HG02852 (cell line): ENCODE measurements at regions not wholly inside any gene's neighbourhood (a gene's known extent, or its start where the extent isn't known, plus 50 kb on each side); places are given as distances from the start of the nearest gene placed in this dataset.
A peak's percentile ranks its signal among the peaks of the same experiment; 100 is the strongest.
"Not testable (repeated sequence)": the region's sequence is repeated elsewhere in the genome, so short reads cannot be mapped to it uniquely, and the experiment has no call there.

Experiments
- ATAC-seq: cut with Tn5 transposase; IDR thresholded peaks from one replicate; pipeline ENCODE4 v1.9.1; 2021; ENCODE audit warnings: mild to moderate bottlenecking, moderate library complexity; ENCODE audit not compliant: unreplicated experiment

DNA sequence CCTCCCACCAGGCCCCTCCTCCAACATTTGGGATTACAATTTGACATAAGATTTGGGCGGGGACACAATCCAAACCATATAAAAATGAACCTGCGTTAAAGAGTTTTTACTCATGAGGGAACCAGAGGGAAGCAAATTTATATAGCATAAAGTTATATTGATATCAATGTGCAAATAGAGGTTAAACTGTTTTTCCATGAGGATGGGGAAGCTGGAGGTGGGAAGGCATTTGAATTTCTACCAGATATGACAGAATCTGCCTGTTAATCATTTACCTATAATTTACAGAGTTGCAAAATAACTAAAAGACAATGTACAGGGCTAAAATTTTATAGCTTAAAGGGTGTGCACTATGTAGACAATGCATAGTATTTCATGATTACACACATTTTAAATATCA lies 322.0 kb upstream of the FKBP1C start:
- ATAC-seq: no peak

DNA sequence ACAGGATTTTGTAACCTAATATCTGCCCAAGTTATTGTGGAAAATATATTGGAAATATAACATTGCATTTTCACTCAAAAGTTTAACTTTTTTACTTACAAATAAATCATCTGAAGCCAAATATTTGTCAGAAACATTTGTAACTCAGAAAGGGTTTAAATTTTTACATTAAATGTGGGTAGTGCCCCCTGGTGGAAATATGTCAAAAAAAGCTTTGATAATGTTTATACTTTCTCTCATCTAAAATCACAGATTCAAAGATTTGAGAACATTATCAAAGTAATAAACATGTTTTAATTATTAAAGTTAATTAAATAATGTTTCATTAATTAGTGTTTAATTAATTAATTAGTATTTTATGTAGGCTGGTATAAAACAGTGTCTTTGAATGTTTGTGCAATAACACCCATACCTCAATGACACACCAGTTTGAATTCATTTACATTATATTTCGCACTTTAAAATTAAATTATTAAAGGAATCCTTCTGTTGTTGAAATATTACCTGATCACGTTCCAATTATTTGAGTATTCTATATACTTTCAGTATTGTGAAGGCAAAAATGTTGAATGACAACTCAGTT lies 320.1 kb upstream of the FKBP1C start:
- no peak for ATAC-seq

DNA sequence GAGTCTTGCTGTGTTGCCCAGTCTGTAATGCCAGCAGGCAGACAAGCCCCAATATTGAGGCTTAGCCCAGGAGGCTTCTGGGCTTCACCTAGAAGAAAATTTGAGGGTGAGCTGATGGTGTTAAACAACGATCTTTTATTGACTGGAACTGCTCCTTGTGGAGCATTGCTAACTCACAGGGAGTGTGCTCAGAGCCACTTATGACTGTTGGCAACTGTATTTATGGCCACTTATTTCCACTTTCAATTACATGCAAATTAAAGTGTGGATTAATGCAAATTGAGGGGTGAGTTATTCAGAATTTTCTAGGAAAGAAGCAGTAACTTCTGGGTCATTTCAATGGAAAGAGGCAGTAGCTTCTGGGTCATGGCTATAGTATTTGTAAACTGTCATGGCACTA lies 317.2 kb upstream of the FKBP1C start:
- no peak for ATAC-seq

DNA sequence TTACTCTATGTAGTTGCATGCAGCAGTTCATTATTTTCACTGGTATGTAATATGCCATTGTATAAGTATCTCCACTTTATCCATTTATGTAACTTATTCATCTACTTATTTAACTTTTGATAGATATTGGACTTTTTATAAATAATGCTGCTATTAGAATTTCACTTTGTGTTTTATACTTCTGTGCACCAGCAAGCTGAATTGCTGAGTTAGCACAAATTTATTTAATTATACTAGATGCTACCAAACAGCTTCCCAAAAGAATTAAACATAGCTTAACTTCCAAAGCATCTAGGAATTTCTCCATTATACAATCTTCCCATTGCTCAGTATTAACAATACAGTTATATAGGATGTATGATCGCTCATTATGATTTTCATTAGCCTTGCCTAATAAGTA lies 308.0 kb upstream of the FKBP1C start:
- ATAC-seq: no peak

DNA sequence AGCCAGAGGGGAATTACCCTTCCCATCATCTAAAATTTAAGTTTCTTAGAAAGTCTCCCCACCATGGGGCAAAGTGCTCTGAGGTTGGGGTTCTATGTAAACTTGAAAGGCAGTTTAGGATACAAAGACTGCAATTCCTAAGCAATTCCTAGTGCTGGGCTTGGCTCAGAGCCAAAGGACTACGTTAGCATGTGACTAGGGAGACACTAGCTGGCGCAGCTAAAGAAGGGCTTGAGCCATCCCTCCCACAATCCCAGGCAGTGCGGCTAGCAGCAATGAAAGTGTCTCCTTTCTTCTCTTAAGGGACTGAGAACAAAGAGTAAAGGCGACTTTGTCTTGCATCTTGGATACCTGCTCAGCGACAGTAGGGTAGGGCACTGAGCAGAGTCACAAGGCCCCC lies 306.6 kb upstream of the FKBP1C start:
- no peak for ATAC-seq

DNA sequence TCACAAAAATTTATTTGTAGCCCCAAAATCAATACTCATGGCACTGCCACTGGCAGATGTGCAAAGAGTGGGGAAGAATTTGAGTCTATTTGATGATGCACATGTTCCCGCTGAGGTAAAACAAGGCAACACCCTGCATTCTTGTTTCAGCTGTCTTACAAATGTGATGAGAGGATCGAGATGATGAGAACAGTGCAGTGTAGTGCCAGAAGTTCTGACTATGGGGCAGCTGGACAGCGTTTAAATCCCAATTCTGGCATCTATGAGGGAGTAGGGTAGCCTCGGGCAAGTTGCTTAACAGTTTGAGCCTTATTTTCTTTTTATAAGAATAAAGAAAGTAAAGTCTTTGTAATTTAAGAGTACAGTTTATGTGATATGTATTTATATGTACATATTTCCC lies 296.7 kb upstream of the FKBP1C start:
- no peak for ATAC-seq

DNA sequence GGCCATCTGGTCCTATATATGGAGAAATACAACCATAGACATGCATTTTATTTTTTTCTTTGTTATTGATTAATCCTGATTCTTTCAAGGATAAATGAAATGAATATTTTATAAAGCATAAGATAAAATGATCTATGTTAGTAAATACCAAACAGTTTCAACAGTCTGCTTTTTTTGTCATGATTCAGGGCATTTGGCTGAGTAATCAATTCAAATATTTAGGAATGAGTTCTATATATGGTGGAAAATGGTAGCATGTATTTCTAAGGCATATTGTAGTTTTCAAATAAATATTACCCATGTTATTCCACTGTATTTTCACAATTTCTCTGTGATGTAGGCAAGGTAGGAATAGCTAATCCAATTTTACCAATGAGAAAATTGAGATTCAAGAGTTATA lies 287.5 kb upstream of the FKBP1C start:
- ATAC-seq: no peak

DNA sequence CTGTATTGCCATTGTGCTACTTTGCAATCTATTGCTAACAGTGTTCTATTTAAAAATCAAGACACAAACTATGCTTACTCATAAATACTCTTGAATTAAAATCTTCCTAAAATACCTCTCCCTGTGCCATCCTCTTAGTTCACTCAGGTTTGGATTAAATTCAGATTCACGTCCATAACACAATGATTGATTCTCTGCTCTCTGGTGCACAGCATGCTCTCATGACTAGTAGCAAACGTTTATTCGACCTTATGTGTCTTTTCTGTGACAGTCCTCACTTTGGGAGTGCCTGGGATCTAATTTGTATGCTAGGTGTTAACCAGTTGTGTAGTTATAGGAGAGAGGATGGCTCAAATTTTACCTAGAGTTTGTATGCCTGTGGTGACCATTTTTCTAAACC lies 270.4 kb upstream of the FKBP1C start:
- no peak for ATAC-seq

DNA sequence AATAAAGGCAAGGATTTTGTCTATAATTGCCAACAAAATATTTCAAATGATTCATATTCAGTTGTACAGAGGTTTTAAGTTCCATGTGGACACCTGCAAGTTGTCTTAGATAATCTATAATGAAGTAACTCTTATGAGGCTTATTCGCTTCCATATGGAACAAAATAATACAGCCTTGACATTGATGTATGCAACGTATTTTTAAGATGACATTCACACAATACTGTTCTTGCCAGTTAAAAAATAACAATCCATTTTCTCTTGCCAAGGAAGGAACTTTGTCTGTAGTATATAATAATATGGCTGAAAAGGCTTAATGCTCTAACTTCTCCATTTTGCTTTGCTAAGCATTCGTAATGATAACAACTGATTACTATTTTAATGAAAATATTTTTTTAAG lies 269.3 kb upstream of the FKBP1C start:
- no peak for ATAC-seq

DNA sequence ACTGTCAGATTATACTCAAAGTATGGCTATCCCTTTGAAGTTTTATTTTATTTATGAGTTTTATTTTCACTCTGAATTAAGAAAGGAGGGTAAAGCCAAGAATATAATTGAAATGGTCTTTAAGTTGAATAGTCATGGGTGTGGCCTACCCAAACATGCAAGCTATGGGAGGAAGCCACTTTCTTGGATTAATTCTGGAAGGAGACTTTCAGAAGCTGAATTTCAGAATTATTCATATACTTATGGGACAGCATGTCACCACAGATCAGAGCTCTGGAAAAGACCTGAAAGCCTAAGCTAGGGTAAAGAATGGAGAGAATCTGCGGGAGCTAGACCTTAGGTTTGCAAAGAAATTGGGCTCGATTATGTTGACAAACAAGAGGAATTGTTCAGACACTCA lies 242.4 kb upstream of the FKBP1C start:
- no peak for ATAC-seq

DNA sequence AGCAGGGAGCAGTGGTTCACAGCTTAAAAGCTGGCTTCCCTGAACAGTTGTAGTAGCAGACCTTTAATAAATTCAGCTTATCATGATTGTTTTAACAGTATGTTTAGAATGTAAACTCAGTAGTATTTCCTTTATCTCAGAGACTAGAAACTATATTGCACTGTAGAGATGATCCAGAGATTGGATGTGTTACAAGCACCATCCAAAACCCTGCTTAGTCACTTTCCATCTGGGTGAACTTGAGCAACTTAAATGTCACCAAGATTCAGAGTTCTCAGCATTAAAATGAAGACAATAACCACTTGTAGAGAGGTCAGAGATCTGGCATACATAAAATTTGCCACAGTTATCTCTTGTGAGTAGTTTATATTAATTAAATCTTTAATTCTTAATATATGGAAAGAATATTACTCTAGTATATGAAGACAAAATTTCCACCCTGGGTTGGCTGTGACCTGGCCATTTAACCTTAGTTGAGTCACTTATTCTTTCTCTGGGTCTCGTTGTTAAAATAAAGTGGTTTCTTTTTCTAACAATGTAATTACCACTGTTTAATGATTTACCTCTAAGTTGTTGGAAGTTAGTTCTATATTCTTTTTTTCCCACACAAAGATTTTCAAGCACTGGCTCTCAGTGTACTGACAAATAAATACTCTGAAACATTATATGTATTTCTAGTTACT lies 239.2 kb upstream of the FKBP1C start:
- no peak for ATAC-seq

DNA sequence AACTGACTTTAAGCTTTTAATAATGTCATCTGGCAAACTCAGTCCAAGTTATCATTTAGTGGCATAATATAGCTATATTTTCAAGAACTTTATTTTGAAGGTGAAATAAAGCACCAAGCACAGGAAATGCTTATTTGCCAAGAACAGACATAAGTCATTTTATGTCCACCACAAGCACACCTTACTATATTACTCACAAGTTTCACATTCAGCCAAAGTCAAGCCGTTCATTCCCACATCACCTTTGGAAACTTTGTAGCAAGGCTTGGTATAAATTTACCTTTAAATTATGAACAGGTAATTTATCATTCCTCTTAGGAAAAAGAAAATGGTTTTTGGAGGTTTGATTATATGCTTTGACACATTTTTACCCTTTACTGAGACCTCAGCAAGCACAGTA lies 236.8 kb upstream of the FKBP1C start:
- ATAC-seq: peak; percentile 58

DNA sequence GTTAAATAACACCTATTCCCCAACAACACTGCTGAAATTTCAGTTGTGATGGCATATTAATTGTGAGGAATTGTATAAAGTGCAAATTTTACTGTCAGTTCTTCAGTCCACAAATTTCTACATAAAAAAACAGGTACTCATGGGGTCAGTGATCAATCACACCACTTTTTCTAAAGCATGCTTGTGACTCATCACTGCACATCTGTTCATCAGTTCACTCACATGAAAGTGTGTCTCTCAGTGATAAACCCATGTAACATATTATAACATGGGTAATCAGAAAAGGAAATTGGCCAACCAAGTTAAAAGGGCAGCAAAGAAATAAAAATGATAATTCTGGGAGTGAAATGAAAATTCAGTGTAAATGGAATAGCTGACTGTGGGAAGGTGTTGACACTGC lies 234.7 kb upstream of the FKBP1C start:
- ATAC-seq: no peak

DNA sequence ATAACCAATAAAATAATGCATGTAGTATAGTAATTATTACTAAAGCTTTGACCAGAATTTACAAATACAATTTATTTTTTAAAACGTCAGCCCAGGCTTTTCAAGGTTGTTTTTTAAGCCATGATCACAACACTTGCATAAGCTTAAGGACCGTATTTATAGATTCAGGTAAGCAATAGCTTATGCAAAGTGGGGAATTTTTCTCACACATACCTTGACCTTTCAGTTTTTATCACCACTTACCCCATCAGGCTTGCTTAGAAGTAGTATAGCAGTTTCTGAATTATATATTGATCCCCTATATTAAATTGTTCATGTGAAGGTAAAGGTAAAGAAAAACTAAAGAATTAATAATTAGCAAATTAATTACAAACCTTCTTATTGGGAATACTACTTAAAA lies 232.3 kb upstream of the FKBP1C start:
- no peak for ATAC-seq

DNA sequence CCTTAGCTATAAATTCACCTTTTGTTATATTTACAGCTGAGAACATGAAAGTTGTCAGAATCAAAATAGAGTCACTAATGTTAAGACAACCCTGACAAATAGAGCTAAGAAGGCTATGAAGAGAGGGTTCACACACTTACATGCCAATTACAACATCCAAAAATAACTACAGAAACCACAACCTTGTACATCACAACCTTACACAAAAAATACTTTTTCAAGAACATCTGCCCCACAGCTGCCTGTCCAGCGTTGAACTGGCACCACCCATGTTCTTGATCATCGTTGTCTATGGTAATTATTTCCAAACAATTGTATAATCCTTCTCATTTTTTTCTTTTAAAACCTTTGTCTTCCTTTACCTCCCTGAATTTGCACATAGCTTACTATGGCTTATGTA lies 231.2 kb upstream of the FKBP1C start:
- ATAC-seq: no peak

DNA sequence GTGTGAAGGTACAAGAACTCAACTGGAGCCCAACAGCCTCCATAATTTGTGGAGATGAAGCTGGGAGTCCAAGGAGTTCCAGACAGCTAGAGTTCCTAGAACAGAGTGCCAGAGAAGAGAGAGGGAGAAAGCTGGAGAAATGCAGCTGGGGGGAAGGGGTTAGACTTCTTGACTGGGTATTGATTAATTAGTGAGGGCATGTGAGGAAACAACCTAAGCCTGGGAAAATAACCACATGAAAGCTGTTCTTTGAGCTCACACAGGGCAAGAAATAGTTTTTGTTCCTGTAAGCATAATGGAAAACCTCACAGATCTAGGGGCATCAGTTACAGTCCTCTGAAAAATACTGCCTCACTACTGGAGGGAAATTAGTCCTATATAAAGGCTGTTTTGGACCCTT lies 230.5 kb upstream of the FKBP1C start:
- ATAC-seq: no peak

DNA sequence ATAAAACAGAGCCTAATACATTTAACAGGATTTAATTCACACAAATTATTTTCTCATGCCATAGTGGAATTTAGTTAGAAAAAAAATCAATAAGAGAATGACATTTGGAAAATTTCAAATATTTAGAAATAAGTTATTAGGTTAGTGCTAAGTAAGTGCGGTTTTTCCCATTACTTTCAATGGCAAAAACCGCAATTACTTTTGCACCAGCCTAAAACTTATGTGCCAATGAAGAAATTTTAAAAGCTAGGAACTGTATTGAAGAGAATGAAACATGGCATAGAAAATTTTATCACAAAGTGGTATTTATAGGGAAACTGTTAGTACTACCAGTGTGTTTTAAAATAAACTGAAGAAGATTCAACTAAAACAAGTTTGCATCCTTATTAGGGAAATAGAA lies 228.3 kb upstream of the FKBP1C start:
- no peak for ATAC-seq

DNA sequence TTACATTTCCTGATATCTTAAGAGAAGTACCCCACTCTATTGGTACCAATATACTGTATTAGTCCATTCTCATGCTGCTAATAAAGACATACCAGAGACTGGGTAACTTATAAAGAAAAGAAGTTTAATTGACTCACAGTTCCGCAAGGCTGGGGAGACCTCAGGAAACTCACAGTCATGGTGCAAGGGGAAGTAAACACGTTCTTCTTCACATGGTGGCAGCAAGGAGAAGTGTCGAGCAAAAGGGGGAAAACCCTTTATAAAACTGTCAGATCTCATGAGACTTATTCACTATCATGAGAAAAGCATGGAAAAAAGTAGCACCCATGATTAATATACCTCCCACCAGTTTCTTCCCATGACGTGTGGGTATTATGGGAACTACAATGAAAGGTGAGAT lies 219.6 kb upstream of the FKBP1C start:
- ATAC-seq: not testable (repeated sequence)

DNA sequence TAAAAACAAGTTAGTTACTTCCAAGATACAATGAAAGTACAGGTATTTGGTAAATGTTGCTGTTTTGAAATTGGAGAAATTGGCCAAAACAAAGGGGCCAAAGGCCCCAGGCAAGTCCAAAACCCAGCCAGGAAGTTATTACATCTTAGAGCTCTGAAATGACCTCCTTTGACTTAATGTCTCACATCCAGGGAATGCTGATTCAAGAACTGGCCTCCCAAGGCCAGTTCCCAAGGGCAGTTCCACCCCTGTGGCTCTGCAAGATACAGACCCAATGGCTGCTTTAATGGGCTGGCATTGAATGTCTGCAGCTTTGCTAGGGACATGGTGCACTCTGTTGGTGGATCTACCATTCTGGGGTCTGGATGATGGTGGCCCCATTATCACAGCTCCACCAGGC lies 217.3 kb upstream of the FKBP1C start:
- no peak for ATAC-seq

DNA sequence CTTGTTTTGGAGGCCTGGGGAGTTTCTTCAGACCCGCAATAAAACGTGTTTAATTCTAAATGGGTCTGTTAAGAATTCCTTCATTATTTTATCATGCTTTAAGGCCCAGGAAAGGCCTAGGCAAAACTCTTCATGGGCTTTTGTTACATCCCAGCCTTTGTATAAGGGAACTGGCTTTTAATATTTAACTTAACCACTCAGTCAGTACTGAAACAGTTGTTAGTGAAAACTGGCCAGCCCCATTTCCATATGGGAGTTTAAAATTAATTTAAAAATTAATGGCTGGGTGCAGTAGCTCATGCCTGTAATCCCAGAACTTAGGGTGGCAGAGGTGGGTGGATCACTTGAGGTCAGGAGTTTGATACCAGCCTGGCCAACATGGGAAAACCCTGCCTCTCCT lies 213.2 kb upstream of the FKBP1C start:
- no peak for ATAC-seq

DNA sequence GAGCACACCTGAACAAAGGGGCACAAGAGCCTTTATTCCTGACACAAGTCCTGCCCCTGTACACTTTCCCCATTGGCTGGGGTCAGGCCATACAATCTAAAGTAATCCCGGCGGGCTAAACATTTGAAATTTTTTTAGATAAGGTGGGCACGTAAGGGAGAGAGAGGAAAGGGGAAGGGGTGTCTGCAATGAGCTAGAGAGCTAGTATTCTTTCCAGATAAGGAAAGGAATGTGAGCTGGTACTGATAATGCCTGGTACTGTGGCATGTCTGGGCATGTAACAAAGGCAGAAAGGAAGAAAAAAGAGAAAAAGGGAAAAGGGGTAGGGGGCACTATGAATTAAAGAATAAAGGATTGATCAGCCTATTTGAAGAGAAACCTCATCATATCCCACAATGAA lies 212.0 kb upstream of the FKBP1C start:
- ATAC-seq: not testable (repeated sequence)

DNA sequence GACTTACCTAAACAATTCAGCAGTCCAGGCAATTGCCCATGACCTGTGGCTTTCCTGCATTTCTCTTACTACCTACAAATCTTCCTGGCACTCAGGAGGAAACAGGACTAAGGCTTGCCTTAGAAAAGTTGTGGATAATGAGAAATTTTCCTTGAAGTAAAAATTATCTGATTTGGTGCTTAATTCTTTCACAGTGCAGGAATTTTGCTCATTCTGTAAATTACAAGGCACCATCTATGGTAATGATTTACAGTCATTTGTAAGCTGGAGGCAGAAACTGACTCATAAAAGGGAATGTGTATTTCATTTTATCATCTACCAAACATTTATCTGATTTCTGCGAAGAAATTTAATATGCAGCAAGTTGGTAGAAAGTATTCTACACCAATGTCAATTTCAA lies 211.5 kb upstream of the FKBP1C start:
- ATAC-seq: no peak

DNA sequence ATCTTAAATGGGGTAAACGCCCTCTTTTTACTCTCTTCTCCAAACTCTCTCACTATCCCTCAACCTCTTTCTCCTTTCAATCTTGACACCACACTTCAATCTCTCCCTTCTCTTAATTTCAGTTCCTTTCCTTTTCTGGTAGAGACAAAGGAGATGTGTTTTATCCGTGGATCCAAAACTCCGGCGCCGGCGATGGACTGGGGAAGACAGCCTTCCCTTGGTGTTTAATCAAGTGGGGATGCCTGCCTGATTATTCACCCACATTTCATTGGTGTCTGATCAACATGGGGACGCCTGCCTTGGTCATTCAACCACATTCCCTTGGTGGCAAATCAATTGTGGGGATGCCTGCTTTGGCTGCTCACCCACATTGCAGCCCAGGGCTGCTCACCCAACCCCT lies 205.3 kb upstream of the FKBP1C start:
- not testable (repeated sequence) for ATAC-seq
